ENCODE measurements at regions not wholly inside any gene's neighbourhood (a gene's known extent, or its start where the extent isn't known, plus 50 kb on each side); places are given as distances from the start of the nearest gene placed in this dataset.
"Not testable (repeated sequence)": the region's sequence is repeated elsewhere in the genome, so short reads cannot be mapped to it uniquely, and the experiment has no call there.

DNA sequence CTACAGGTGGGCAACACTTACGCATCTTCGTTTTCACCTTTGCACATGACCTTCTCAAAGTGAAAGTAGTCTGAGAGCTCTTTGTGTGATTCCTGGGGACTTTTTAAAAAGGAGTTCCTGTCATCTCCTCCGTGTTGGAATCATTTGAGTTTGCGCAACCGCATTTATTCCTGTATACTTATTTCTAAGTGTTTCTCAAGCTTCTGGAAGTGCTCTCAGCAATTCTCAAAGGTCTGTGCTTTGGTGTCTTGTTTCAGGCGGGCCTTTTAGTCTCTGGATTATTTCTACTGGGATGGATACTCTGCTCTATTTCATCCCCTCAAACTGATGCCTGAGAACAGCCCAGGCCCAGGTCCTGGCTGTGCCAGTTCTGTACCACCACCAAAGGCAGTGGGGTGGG, 226.5 kb upstream of the TUT7 start:
- ATAC-seq (no peak), DNase-seq (ENCODE audit: low spot score in 2 of 2) (no peak)
- Mint-ChIP-seq H3K9me3 (no peaks in the 10 kb centered on the region), H3K27ac (no peak overlapping the region), H3K36me3 (no peaks in the 10 kb centered on the region)

GRCh38 chr9:86578722-86579121, 224.5 kb upstream of the TUT7 start:
- no peak for ATAC-seq
- no peaks in the 10 kb centered on the region for H3K36me3 Mint-ChIP-seq

GRCh38 chr9:86577420-86578333, 223.5 kb upstream of the TUT7 start:
- Mint-ChIP-seq H3K27ac (peak overlapping the region in 1 of 2 donors; percentile 57), H3K36me3 (no peaks in the 10 kb centered on the region), H3K9me3 (no peaks in the 10 kb centered on the region)
- ATAC-seq (no peak), DNase-seq (ENCODE audit: low spot score in 2 of 2) (no peak)

More at GRCh38 chr9:86578722-86579121, 224.5 kb upstream of the TUT7 start:
- H3K9me3 Mint-ChIP-seq, result no peaks in the 10 kb centered on the region
- no peak for DNase-seq (ENCODE audit: low spot score in 2 of 2)
- H3K27ac Mint-ChIP-seq, result no peak overlapping the region

DNA sequence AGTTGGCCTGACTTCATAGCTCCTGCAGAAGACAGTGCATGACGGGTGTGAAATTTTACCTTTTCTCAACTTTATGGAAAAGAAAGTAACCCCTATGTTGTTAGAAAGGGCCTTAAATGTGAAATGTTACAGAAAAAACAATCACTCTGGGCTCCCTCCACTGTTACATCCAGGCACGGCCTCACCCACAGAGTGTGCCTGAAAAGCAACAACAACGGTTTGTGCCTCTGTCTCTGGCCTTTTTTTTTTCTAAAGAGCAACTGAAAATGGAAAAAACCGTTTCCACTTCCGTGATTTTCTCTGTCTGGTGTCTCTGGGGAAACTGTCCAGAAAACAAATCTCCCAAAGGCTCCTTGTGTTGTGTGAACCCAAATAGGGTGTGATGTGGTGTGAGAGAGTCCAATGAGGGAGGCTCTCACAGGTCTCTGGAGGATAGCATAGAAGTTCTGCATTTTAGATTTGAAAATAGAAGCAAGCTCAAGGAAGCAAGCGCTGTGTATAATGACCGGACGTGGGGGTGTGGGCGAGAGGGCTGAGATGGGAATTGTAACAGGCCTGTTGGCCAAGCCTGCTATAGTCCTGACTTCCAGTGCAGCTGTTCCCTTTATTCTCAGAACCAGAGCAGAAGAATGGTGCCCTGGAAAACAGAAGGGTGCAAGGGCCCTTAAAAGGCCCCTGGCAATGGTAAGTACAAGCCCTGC, 221.8 kb upstream of the TUT7 start:
- Mint-ChIP-seq H3K36me3 (no peaks in the 10 kb centered on the region), H3K9me3 (no peaks in the 10 kb centered on the region)
- ATAC-seq, result no peak

GRCh38 chr9:86575137-86575536, 220.9 kb upstream of the TUT7 start:
- no peaks in the 10 kb centered on the region for H3K36me3 Mint-ChIP-seq
- no peak for ATAC-seq
- H3K27ac Mint-ChIP-seq, result no peak overlapping the region
- no peaks in the 10 kb centered on the region for H3K9me3 Mint-ChIP-seq
- no peak for DNase-seq (ENCODE audit: low spot score in 2 of 2)

More for the DNA sequence above, 221.8 kb upstream of the TUT7 start:
- DNase-seq (ENCODE audit: low spot score in 2 of 2), result no peak
- no peak overlapping the region for H3K27ac Mint-ChIP-seq

DNA sequence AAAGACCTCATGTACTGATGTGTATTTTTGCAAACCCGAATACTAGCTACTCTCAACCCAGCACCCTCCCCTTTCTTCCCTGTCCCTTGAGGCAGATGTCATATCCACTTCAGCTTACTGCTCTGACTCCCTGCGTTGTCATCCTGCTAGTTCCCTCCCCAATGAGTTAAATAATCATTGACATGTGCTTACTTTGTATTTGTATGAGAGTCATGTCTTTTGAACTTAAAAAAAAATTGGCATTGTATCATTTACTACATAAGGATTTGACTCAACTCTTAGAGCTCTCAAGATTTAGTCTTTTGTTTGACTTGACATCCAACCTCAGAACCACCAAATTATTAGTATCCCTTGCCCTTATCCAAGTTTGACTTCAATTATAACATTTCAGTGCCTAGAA, 219.7 kb upstream of the TUT7 start:
- Mint-ChIP-seq H3K9me3 (peaks cover 4 to 5% of the 10 kb centered on the region in 2 donors), H3K36me3 (no peaks in the 10 kb centered on the region), H3K27ac (no peak overlapping the region)
- no peak for ATAC-seq
- no peak for DNase-seq (ENCODE audit: low spot score in 2 of 2)

DNA sequence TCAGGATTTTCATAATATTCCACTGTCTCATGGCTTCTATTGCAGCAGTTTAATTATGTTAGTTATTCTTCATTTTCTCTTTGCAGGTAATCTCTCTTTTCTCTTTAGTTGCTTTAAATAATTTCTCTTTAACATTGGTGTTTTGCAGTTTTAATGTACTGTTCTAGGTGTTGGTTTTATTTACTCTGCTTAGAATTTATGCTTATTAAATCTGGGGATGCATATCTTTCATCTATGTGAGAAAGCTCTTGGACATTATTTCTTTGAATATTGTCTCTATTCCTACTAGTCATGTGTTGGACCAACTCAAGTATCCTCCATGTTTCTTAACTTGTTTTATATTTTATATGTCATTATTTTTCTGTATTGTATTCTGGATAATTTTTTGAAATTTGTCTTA, 218.7 kb upstream of the TUT7 start:
- no peak for DNase-seq (ENCODE audit: low spot score in 2 of 2)
- Mint-ChIP-seq H3K27ac (no peak overlapping the region), H3K9me3 (peaks cover 7 to 12% of the 10 kb centered on the region in 2 donors), H3K36me3 (peaks cover 6 to 8% of the 10 kb centered on the region in 2 donors)
- ATAC-seq, result no peak

- not testable (repeated sequence) for ATAC-seq; DNase-seq (ENCODE audit: low spot score in 2 of 2); H3K27ac Mint-ChIP-seq; H3K36me3 Mint-ChIP-seq
- H3K9me3 Mint-ChIP-seq, result peaks cover 7 to 17% of the 10 kb centered on the region in 2 donors
Measured at GRCh38 chr9:86565603-86566002, 211.4 kb upstream of the TUT7 start.

- Mint-ChIP-seq H3K9me3 (peaks cover 3 to 12% of the 10 kb centered on the region in 2 donors), H3K27ac (no peak overlapping the region), H3K36me3 (peaks cover 6 to 8% of the 10 kb centered on the region in 2 donors)
- ATAC-seq, result no peak
- no peak for DNase-seq (ENCODE audit: low spot score in 2 of 2)
Measured at GRCh38 chr9:86563936-86564335, 209.7 kb upstream of the TUT7 start.

DNA sequence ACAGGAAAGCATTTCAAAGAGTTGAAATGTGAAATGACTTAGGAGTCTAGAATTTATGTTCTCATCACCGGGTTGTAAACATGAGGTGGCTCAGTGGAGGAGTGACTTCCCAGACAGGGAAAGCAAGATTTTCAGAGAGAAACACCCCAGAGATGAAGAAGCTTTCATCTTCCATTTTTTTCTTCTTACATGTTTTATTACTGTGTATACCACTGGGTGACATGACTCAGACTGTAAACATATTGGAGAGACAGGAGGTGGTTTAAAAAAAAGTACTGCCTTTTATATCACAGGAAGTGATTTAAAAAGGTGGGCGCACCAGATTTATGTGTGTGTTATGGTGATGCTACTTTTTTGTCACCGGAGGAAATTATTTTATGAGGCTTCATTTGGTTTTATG, 209.1 kb upstream of the TUT7 start:
- Mint-ChIP-seq H3K27ac (no peak overlapping the region), H3K36me3 (peaks cover 4% of the 10 kb centered on the region in 2 donors), H3K9me3 (peaks cover under 1 to 8% of the 10 kb centered on the region in 2 donors)
- no peak for DNase-seq (ENCODE audit: low spot score in 2 of 2)
- ATAC-seq, result peak in 1 of 2 donors; percentile 48

DNA sequence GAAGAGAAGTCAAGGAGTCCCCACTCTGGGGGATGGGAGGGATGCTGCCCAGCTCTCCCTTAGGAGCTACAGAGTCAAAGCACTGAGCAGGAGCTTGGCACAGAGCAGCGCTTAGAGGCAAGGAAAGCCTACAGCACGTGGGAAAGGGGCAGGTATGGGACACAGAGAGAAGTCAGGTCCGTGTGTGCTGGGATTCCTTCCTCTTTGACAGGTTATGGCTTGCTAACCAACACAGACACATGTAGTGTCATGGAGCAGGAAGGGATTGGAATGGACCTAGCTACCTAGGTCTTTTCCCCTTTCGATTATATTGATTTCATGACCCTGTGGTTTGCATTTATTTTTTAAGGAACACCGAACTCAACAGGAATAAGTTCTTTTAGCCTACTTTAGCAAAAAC, 208.5 kb upstream of the TUT7 start:
- H3K9me3 Mint-ChIP-seq, result peaks cover 4 to 5% of the 10 kb centered on the region in 2 donors
- no peaks in the 10 kb centered on the region for H3K36me3 Mint-ChIP-seq
- no peak overlapping the region for H3K27ac Mint-ChIP-seq
- ATAC-seq (no peak), DNase-seq (ENCODE audit: low spot score in 2 of 2) (no peak)

DNA sequence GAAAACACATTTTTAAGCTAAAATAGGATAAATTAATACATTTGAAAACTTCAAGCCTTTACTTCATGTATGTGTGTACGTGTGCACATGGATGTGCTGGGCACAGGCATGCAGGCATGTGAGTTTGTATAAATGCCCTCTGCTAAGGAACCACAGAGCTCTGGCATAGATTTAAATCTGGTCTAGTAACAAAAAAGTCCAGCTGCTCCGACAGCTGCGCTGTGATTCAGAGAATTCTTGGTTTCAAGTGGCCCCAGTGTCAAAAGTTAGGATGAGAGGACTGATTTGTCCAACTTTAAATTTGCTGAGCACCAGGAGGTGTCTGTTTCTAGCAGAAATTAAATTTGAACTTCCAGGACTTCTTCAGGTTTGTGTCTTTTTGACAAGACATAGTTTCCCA, 203.7 kb upstream of the TUT7 start:
- Mint-ChIP-seq H3K36me3 (no peaks in the 10 kb centered on the region), H3K9me3 (peaks cover 0 to 4% of the 10 kb centered on the region in 2 donors), H3K27ac (no peak overlapping the region)
- DNase-seq (ENCODE audit: low spot score in 2 of 2), result no peak
- ATAC-seq, result no peak

DNA sequence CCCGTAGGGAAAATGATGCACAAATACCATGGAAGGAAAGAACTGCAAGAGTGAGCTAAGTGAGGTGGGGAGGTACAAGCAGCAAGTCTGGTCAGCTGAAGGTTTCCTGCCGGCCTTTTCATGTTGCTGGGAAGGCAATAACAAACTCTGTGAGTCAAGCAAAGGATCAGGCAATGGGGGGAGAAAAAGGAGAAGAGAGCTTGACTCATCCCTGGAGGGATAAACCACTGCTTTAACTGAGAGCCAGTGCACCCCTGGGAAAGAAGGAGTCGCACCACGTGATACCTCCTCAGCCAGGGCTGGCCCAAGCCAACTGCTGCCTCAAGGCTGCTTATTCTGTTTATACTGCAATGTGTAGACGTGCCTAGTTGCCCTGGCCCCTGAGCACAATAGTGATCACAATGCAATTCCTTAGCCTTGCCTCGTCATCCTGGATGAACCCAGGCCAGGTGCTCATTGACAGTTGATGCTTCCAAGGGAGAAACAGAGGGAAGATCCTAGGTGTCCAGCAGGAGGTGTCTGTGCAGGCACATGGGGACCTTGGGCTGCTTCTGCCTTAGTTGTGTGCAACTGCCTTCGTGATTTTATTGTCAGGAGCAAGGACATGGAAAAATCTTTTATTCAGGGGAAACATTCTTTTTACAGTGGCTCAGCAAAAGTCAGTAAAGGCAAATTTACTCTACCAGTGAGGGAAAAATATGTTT, 203.0 kb upstream of the TUT7 start:
- ATAC-seq (no peak), DNase-seq (ENCODE audit: low spot score in 2 of 2) (no peak)
- H3K36me3 Mint-ChIP-seq, result no peaks in the 10 kb centered on the region
- peak overlapping the region in 1 of 2 donors; percentile 47 for H3K27ac Mint-ChIP-seq
- H3K9me3 Mint-ChIP-seq, result peaks cover 0 to 4% of the 10 kb centered on the region in 2 donors

- H3K36me3 Mint-ChIP-seq, result no peaks in the 10 kb centered on the region
- H3K27ac Mint-ChIP-seq, result no peak overlapping the region
- no peak for ATAC-seq
- peaks cover 0 to 4% of the 10 kb centered on the region in 2 donors for H3K9me3 Mint-ChIP-seq
- no peak for DNase-seq (ENCODE audit: low spot score in 2 of 2)
Measured at GRCh38 chr9:86555661-86556060, 201.5 kb upstream of the TUT7 start.

DNA sequence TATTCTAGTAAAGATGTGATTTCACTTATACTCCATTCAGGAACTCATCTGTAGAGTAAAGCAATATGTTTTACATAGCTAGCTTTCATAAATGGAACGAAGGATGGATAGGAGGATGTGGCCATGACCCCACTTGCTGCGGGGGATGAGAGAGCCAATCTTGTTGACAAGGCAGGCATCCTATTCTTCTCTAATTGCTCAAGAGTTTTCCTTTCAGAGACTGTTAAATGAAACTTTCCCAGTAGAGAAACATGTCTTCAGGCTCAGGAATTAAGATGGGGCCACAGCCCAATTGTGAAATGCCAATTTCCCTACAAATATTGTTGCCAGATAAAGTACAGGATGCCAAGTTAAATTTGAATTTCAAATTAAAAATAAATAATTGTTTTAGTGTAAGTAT, 196.2 kb upstream of the TUT7 start:
- H3K36me3 Mint-ChIP-seq, result no peaks in the 10 kb centered on the region
- DNase-seq (ENCODE audit: low spot score in 2 of 2), result no peak
- H3K27ac Mint-ChIP-seq, result no peak overlapping the region
- ATAC-seq, result no peak
- no peaks in the 10 kb centered on the region for H3K9me3 Mint-ChIP-seq

DNA sequence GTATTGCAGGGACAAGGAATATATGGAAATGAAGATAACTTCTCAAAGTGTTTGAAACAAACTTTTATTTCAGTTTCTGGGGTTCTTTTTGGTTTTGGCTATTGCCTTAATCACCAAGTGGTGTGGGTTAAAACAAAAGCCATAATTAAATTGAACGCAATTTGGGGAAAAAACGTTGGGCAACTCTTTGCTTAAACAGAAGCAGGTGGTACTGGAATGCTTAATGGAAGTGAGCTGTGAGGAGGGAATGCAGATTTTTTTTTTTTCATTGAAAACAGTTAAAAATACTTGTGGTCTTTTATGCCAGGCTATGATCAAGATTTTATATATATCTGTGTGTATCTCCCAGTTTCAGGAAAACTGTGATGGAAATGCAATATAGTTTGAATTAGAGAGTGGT, 195.7 kb upstream of the TUT7 start:
- ATAC-seq (no peak), DNase-seq (ENCODE audit: low spot score in 2 of 2) (no peak)
- H3K27ac Mint-ChIP-seq, result no peak overlapping the region
- no peaks in the 10 kb centered on the region for H3K9me3 Mint-ChIP-seq
- no peaks in the 10 kb centered on the region for H3K36me3 Mint-ChIP-seq

DNA sequence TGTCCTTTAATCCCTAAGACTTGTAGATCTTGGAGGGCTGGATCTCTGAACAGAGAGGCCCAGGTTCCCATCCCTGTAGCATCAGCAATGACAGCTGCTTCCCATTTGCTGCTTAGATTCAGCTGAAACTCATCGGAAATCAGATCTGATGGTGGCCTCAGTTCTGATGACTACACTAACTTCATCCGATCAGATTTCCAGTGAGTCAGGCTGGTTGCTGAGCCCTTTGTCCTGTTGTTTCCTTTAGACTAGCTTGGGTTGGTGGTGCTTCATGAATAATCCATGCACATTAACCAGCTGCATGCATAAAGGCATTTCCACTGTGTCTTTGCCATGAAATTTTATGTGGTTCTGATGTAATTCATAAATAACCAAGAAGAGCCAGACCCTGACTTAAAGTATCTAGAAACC, 195.2 kb upstream of the TUT7 start:
- Mint-ChIP-seq H3K36me3 (no peaks in the 10 kb centered on the region), H3K9me3 (no peaks in the 10 kb centered on the region), H3K27ac (no peak overlapping the region)
- no peak for DNase-seq (ENCODE audit: low spot score in 2 of 2)
- ATAC-seq, result no peak
